ENCODE measurements at regions not wholly inside any gene's neighbourhood (a gene's known extent, or its start where the extent isn't known, plus 50 kb on each side); places are given as distances from the start of the nearest gene placed in this dataset.
"Not testable (repeated sequence)": the region's sequence is repeated elsewhere in the genome, so short reads cannot be mapped to it uniquely, and the experiment has no call there.

DNA sequence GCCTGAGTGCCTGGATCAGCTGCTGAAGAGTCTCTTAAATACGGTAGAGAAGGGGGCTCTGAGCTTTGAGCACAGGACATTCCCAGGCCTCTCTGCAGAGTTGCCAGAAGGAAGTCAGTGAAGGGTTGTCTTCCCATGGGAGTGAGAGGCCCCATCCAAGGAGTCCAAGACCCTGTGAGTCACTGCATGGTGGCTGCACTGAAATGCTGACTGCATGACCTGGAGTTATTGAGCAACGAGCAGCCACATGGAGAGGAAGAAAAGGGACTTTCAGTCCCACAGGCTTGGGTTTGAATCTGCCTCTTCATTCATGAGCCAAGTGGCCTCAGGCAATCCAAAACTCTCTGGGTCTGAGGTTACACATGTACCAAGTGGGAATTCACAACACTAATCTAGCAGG, 69.6 kb upstream of the RASGRF1 start:
- Mint-ChIP-seq H3K9me3 (no peaks in the 10 kb centered on the region), H3K27ac (no peak overlapping the region), H3K4me3 (no peak overlapping the region), H3K36me3 (ENCODE audit: low read depth) (no peaks in the 10 kb centered on the region), H3K4me1 (ENCODE audit: low read depth) (no peaks in the 10 kb centered on the region), H3K27me3 (ENCODE audit: insufficient read depth) (peaks cover 2% of the 10 kb centered on the region)
- no peak for TF ChIP-seq CTCF (IDR thresholded peaks at IDR 0.05)
- DNase-seq, result no peak

- Mint-ChIP-seq H3K4me1 (ENCODE audit: low read depth) (no peaks in the 10 kb centered on the region), H3K27me3 (ENCODE audit: insufficient read depth) (peaks cover 10% of the 10 kb centered on the region), H3K36me3 (ENCODE audit: low read depth) (no peaks in the 10 kb centered on the region), H3K27ac (no peak overlapping the region), H3K9me3 (no peaks in the 10 kb centered on the region), H3K4me3 (no peak overlapping the region)
- DNase-seq, result no peak
- TF ChIP-seq CTCF (IDR thresholded peaks at IDR 0.05), result no peak
Measured at GRCh38 chr15:79157631-79158592, 67.3 kb upstream of the RASGRF1 start.

GRCh38 chr15:79156704-79157375, 66.3 kb upstream of the RASGRF1 start:
- no peak for DNase-seq
- H3K4me1 Mint-ChIP-seq (ENCODE audit: low read depth), result no peaks in the 10 kb centered on the region
- TF ChIP-seq CTCF (IDR thresholded peaks at IDR 0.05), result no peak
- H3K36me3 Mint-ChIP-seq (ENCODE audit: low read depth), result no peaks in the 10 kb centered on the region
- H3K27ac Mint-ChIP-seq, result no peak overlapping the region
- peaks cover 9% of the 10 kb centered on the region for H3K27me3 Mint-ChIP-seq (ENCODE audit: insufficient read depth)
- no peak overlapping the region for H3K4me3 Mint-ChIP-seq
- H3K9me3 Mint-ChIP-seq, result no peaks in the 10 kb centered on the region

DNA sequence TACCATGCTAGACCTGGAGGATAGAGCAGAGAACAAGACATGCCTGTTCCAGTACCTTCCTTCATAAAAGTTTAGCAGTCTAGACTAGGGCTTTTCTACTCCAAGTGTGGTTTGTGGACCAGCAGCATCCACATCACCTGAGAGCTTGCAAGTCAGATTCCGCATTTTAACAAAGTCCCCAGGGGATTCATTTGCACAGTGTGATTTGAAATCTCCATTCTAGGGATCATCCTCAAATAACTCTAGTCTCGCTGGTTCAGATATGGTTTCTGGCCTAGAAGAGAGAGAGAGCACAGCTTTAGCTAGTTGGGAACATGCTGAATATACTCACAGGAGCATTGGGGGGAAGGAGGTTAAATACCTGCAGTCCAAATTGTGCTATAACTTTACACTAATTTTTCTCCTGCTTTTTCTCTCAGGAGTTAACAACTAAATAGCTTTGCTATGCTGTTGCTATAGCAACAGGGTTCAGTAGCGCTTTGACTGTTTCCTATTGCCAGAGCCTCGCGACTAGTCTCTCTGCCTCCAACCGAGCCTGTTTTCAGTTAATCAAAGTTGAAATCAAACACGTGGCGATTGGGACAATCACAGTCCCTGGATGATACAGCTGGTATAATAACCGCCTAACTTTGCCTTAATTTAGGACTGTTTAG, 64.0 kb upstream of the RASGRF1 start:
- no peak for DNase-seq
- Mint-ChIP-seq H3K4me1 (ENCODE audit: low read depth) (no peaks in the 10 kb centered on the region), H3K27ac (no peak overlapping the region), H3K27me3 (ENCODE audit: insufficient read depth) (peaks cover 9% of the 10 kb centered on the region), H3K4me3 (no peak overlapping the region), H3K9me3 (peaks cover 5% of the 10 kb centered on the region; the same call in 1 of the 2 replicates), H3K36me3 (ENCODE audit: low read depth) (no peaks in the 10 kb centered on the region)
- TF ChIP-seq CTCF (IDR thresholded peaks at IDR 0.05), result no peak

DNA sequence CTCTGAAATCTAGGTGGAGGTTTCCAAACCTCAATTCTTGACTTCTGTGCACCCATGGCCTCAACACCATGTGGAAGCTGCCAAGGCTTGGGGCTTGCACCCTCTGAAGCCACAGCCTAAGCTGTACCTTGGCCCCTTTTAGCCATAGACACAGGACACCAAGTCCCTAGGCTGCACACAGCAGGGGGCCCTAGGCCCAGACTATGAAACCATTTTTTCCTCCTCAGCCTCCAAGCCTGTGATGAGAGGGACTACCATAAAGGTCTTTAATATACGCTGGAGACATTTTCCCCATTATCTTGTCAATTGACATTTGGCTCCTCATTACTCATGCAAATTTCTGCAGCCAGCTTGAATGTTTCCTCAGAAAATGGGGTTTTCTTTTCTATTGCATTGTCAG, 53.7 kb upstream of the RASGRF1 start:
- not testable (repeated sequence) for H3K27ac Mint-ChIP-seq; DNase-seq; H3K4me1 Mint-ChIP-seq (ENCODE audit: low read depth); H3K27me3 Mint-ChIP-seq (ENCODE audit: insufficient read depth); H3K36me3 Mint-ChIP-seq (ENCODE audit: low read depth); H3K4me3 Mint-ChIP-seq
- peaks cover 40% of the 10 kb centered on the region for H3K9me3 Mint-ChIP-seq
